GM23338 (cell line): ENCODE measurements at regions not wholly inside any gene's neighbourhood (a gene's known extent, or its start where the extent isn't known, plus 50 kb on each side); places are given as distances from the start of the nearest gene placed in this dataset.

Experiments used
- ATAC-seq: fragments of 200-7000 bp; cut with Tn5 transposase; 3 replicates; pipeline ENCODE4 v1.9.1; 2020
- DNase-seq: peaks from one replicate; pipeline ENCODE4 v3.0.0-alpha.2; 2015; ENCODE audit warnings: low spot score
- H2AFZ ChIP-seq: fragments of 200-600 bp; sonication (generic); 2 replicates; pipeline ENCODE4 v1.8.0; 2016; ENCODE audit warnings: antibody characterized with exemption, mild to moderate bottlenecking, moderate library complexity
- H3F3A ChIP-seq: fragments of 200-600 bp; sonication (generic); replicated peaks from 2 replicates; pipeline ENCODE4 v1.8.0; 2017; ENCODE audit warnings: antibody characterized with exemption, mixed run types, low read depth
- H3K27ac ChIP-seq: fragments of 200-600 bp; sonication (generic); 2 replicates; pipeline ENCODE4 v1.6.1; 2016; ENCODE audit warnings: low read depth
- H3K27me3 ChIP-seq: fragments of 200-600 bp; sonication (generic); 2 replicates; pipeline ENCODE4 v1.8.0; 2016; ENCODE audit warnings: mild to moderate bottlenecking, mixed run types, moderate library complexity; ENCODE audit not compliant: insufficient read depth
- H3K36me3 ChIP-seq: fragments of 200-600 bp; sonication (generic); 2 replicates; pipeline ENCODE4 v1.8.0; 2016; ENCODE audit warnings: mild to moderate bottlenecking; ENCODE audit not compliant: insufficient read depth
- H3K4me1 ChIP-seq: fragments of 200-600 bp; sonication (generic); 2 replicates; pipeline ENCODE4 v1.8.0; 2016; ENCODE audit warnings: mild to moderate bottlenecking, moderate library complexity; ENCODE audit not compliant: insufficient read depth
- H3K4me2 ChIP-seq: fragments of 200-600 bp; sonication (generic); 2 replicates; pipeline ENCODE4 v1.7.1; 2017; ENCODE audit warnings: mixed run types
- H3K4me3 ChIP-seq: fragments of 200-600 bp; sonication (generic); 2 replicates; pipeline ENCODE4 v1.6.1; 2016; ENCODE audit warnings: mixed run types
- H3K79me2 ChIP-seq: fragments of 200-600 bp; sonication (generic); replicated peaks from 2 replicates; pipeline ENCODE4 v1.8.0; 2017; ENCODE audit warnings: mild to moderate bottlenecking; ENCODE audit not compliant: insufficient read depth
- H3K9me2 ChIP-seq: fragments of 200-600 bp; sonication (generic); 2 replicates; pipeline ENCODE4 v1.8.0; 2017; ENCODE audit not compliant: insufficient read depth
- H4K20me1 ChIP-seq: fragments of 200-600 bp; sonication (generic); replicated peaks from 2 replicates; pipeline ENCODE4 v1.8.0; 2017; ENCODE audit warnings: mild to moderate bottlenecking; ENCODE audit not compliant: insufficient read depth
- H3K27ac Mint-ChIP-seq: 2 replicates; pipeline ENCODE4 v1.8.0; 2020; ENCODE audit warnings: inconsistent platforms, mild to moderate bottlenecking, moderate library complexity, mixed read lengths
- H3K27me3 Mint-ChIP-seq: 3 replicates; pipeline ENCODE4 v1.8.0; 2022; ENCODE audit warnings: low read depth, mild to moderate bottlenecking, moderate library complexity, mixed read lengths, inconsistent platforms; ENCODE audit not compliant: insufficient read depth, poor library complexity
- H3K36me3 Mint-ChIP-seq: 3 replicates; pipeline ENCODE4 v1.8.0; 2021; ENCODE audit warnings: low read depth, mild to moderate bottlenecking, inconsistent platforms, moderate library complexity, mixed read lengths
- H3K4me1 Mint-ChIP-seq: 3 replicates; pipeline ENCODE4 v1.8.0; 2020; ENCODE audit warnings: mild to moderate bottlenecking, inconsistent platforms, mixed read lengths
- H3K4me3 Mint-ChIP-seq: 3 replicates; pipeline ENCODE4 v1.8.0; 2021; ENCODE audit warnings: moderate library complexity, mild to moderate bottlenecking, inconsistent platforms, mixed read lengths
- H3K9me3 Mint-ChIP-seq: 3 replicates; pipeline ENCODE4 v1.8.0; 2020; ENCODE audit warnings: moderate library complexity, mild to moderate bottlenecking, inconsistent platforms, mixed read lengths
- CREB1 ChIP-seq: fragments of 250-450 bp; sonication (Bioruptor Pico); IDR thresholded peaks from 2 replicates; pipeline ENCODE4 v1.5.0; 2020; ENCODE audit warnings: low read depth, mild to moderate bottlenecking, moderate library complexity
- EZH2 ChIP-seq: fragments of 200-600 bp; sonication (generic); IDR thresholded peaks from one replicate; pipeline ENCODE4 v1.8.0; 2017; ENCODE audit warnings: antibody characterized with exemption, mild to moderate bottlenecking, low read depth; ENCODE audit not compliant: unreplicated experiment
- JUNB ChIP-seq: IDR thresholded peaks from one replicate; pipeline ENCODE4 v1.6.1; 2016; ENCODE audit warnings: antibody characterized with exemption; ENCODE audit not compliant: unreplicated experiment
- NANOG ChIP-seq: IDR thresholded peaks from 2 replicates; pipeline ENCODE4 v1.6.1; 2016; ENCODE audit warnings: antibody characterized with exemption, borderline replicate concordance
- POLR2AphosphoS5 ChIP-seq: IDR thresholded peaks from 2 replicates; pipeline ENCODE4 v1.6.1; 2016; ENCODE audit warnings: antibody characterized with exemption, low read depth
- STAT1 ChIP-seq: IDR thresholded peaks from one replicate; pipeline ENCODE4 v1.6.1; 2016; ENCODE audit warnings: antibody characterized with exemption; ENCODE audit not compliant: unreplicated experiment
- ZNF114 ChIP-seq: fragments of 250-450 bp; sonication (Bioruptor Pico); IDR thresholded peaks from 2 replicates; pipeline ENCODE4 v1.5.0; 2020; ENCODE audit warnings: mild to moderate bottlenecking, moderate library complexity
- ZNF331 ChIP-seq: fragments of 250-450 bp; sonication (Bioruptor Pico); IDR thresholded peaks from 2 replicates; pipeline ENCODE4 v1.5.0; 2020; ENCODE audit warnings: low read depth, mild to moderate bottlenecking, moderate library complexity
- TF ChIP-seq, protein P1 (sequence below), 2 experiments: fragments of 200-600 bp in 1 of 2; sonication (generic) in 1 of 2; conservative IDR thresholded peaks; 2 replicates each; pipeline versions ENCODE4 v1.5.1 to v1.6.1; 2016 to 2017; ENCODE audit warnings: antibody characterized with exemption in 2 of 2, low read depth in 2 of 2, mild to moderate bottlenecking in 2 of 2, moderate library complexity in 1 of 2
- TF ChIP-seq, protein P2 (sequence below): IDR thresholded peaks from one replicate; pipeline ENCODE4 v1.6.1; 2018; ENCODE audit warnings: antibody characterized with exemption; ENCODE audit not compliant: unreplicated experiment
- TF ChIP-seq, protein P3 (sequence below): fragments of 250-450 bp; sonication (Bioruptor Pico); IDR thresholded peaks from 2 replicates; pipeline ENCODE4 v1.5.0; 2020; ENCODE audit warnings: mild to moderate bottlenecking, moderate library complexity
- TF ChIP-seq, protein P4 (sequence below): IDR thresholded peaks from 2 replicates; pipeline ENCODE4 v1.6.1; 2016; ENCODE audit warnings: antibody characterized with exemption

GRCh38 chr20:62581308-62581707, 61.0 kb upstream of the SLCO4A1 start:
- TF ChIP-seq NANOG = no peak
- no peak for TF ChIP-seq JUNB
- TF ChIP-seq, protein P1, sequence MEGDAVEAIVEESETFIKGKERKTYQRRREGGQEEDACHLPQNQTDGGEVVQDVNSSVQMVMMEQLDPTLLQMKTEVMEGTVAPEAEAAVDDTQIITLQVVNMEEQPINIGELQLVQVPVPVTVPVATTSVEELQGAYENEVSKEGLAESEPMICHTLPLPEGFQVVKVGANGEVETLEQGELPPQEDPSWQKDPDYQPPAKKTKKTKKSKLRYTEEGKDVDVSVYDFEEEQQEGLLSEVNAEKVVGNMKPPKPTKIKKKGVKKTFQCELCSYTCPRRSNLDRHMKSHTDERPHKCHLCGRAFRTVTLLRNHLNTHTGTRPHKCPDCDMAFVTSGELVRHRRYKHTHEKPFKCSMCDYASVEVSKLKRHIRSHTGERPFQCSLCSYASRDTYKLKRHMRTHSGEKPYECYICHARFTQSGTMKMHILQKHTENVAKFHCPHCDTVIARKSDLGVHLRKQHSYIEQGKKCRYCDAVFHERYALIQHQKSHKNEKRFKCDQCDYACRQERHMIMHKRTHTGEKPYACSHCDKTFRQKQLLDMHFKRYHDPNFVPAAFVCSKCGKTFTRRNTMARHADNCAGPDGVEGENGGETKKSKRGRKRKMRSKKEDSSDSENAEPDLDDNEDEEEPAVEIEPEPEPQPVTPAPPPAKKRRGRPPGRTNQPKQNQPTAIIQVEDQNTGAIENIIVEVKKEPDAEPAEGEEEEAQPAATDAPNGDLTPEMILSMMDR (conservative IDR thresholded peaks at IDR 0.05; ENCODE audit: low read depth in 2 of 2) = no peak
- no peak for TF ChIP-seq ZNF331 (CRISPR knock-in tag)
- TF ChIP-seq, protein P2, sequence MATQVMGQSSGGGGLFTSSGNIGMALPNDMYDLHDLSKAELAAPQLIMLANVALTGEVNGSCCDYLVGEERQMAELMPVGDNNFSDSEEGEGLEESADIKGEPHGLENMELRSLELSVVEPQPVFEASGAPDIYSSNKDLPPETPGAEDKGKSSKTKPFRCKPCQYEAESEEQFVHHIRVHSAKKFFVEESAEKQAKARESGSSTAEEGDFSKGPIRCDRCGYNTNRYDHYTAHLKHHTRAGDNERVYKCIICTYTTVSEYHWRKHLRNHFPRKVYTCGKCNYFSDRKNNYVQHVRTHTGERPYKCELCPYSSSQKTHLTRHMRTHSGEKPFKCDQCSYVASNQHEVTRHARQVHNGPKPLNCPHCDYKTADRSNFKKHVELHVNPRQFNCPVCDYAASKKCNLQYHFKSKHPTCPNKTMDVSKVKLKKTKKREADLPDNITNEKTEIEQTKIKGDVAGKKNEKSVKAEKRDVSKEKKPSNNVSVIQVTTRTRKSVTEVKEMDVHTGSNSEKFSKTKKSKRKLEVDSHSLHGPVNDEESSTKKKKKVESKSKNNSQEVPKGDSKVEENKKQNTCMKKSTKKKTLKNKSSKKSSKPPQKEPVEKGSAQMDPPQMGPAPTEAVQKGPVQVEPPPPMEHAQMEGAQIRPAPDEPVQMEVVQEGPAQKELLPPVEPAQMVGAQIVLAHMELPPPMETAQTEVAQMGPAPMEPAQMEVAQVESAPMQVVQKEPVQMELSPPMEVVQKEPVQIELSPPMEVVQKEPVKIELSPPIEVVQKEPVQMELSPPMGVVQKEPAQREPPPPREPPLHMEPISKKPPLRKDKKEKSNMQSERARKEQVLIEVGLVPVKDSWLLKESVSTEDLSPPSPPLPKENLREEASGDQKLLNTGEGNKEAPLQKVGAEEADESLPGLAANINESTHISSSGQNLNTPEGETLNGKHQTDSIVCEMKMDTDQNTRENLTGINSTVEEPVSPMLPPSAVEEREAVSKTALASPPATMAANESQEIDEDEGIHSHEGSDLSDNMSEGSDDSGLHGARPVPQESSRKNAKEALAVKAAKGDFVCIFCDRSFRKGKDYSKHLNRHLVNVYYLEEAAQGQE = no peak
- TF ChIP-seq EZH2 = no peak
- TF ChIP-seq CREB1 (CRISPR knock-in tag) = no peak
- no peak for TF ChIP-seq POLR2AphosphoS5
- no peak for TF ChIP-seq ZNF114
- TF ChIP-seq, protein P3, sequence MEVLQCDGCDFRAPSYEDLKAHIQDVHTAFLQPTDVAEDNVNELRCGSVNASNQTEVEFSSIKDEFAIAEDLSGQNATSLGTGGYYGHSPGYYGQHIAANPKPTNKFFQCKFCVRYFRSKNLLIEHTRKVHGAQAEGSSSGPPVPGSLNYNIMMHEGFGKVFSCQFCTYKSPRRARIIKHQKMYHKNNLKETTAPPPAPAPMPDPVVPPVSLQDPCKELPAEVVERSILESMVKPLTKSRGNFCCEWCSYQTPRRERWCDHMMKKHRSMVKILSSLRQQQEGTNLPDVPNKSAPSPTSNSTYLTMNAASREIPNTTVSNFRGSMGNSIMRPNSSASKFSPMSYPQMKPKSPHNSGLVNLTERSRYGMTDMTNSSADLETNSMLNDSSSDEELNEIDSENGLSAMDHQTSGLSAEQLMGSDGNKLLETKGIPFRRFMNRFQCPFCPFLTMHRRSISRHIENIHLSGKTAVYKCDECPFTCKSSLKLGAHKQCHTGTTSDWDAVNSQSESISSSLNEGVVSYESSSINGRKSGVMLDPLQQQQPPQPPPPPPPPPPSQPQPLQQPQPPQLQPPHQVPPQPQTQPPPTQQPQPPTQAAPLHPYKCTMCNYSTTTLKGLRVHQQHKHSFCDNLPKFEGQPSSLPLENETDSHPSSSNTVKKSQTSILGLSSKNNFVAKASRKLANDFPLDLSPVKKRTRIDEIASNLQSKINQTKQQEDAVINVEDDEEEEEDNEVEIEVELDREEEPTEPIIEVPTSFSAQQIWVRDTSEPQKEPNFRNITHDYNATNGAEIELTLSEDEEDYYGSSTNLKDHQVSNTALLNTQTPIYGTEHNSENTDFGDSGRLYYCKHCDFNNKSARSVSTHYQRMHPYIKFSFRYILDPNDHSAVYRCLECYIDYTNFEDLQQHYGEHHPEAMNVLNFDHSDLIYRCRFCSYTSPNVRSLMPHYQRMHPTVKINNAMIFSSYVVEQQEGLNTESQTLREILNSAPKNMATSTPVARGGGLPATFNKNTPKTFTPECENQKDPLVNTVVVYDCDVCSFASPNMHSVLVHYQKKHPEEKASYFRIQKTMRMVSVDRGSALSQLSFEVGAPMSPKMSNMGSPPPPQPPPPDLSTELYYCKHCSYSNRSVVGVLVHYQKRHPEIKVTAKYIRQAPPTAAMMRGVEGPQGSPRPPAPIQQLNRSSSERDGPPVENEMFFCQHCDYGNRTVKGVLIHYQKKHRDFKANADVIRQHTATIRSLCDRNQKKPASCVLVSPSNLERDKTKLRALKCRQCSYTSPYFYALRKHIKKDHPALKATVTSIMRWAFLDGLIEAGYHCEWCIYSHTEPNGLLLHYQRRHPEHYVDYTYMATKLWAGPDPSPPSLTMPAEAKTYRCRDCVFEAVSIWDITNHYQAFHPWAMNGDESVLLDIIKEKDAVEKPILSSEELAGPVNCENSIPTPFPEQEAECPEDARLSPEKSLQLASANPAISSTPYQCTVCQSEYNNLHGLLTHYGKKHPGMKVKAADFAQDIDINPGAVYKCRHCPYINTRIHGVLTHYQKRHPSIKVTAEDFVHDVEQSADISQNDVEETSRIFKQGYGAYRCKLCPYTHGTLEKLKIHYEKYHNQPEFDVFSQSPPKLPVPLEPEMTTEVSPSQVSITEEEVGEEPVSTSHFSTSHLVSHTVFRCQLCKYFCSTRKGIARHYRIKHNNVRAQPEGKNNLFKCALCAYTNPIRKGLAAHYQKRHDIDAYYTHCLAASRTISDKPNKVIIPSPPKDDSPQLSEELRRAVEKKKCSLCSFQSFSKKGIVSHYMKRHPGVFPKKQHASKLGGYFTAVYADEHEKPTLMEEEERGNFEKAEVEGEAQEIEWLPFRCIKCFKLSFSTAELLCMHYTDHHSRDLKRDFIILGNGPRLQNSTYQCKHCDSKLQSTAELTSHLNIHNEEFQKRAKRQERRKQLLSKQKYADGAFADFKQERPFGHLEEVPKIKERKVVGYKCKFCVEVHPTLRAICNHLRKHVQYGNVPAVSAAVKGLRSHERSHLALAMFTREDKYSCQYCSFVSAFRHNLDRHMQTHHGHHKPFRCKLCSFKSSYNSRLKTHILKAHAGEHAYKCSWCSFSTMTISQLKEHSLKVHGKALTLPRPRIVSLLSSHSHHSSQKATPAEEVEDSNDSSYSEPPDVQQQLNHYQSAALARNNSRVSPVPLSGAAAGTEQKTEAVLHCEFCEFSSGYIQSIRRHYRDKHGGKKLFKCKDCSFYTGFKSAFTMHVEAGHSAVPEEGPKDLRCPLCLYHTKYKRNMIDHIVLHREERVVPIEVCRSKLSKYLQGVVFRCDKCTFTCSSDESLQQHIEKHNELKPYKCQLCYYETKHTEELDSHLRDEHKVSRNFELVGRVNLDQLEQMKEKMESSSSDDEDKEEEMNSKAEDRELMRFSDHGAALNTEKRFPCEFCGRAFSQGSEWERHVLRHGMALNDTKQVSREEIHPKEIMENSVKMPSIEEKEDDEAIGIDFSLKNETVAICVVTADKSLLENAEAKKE (CRISPR knock-in tag) = no peak
- no peak for TF ChIP-seq STAT1
- TF ChIP-seq, protein P4, sequence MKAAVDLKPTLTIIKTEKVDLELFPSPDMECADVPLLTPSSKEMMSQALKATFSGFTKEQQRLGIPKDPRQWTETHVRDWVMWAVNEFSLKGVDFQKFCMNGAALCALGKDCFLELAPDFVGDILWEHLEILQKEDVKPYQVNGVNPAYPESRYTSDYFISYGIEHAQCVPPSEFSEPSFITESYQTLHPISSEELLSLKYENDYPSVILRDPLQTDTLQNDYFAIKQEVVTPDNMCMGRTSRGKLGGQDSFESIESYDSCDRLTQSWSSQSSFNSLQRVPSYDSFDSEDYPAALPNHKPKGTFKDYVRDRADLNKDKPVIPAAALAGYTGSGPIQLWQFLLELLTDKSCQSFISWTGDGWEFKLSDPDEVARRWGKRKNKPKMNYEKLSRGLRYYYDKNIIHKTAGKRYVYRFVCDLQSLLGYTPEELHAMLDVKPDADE = no peak
- Histone ChIP-seq H3K4me2 (no peak overlapping the region), H3K27ac (no peak overlapping the region), H3F3A (no peaks in the 10 kb centered on the region), H3K36me3 (no peaks in the 10 kb centered on the region), H3K4me3 (no peak overlapping the region), H3K79me2 (no peaks in the 10 kb centered on the region), H3K4me1 (peaks cover 9% of the 10 kb centered on the region; the same call in 1 of the 2 replicates), H3K9me2 (no peaks in the 10 kb centered on the region), H2AFZ (no peak overlapping the region), H4K20me1 (no peaks in the 10 kb centered on the region), H3K27me3 (no peaks in the 10 kb centered on the region)
- ATAC-seq = no peak
- H3K36me3 Mint-ChIP-seq = no peaks in the 10 kb centered on the region; the same call in 2 of the 3 replicates
- peaks cover 21% of the 10 kb centered on the region for H3K27me3 Mint-ChIP-seq
- H3K9me3 Mint-ChIP-seq = no peaks in the 10 kb centered on the region; the same call in 2 of the 3 replicates
- peaks cover 30% of the 10 kb centered on the region for H3K4me1 Mint-ChIP-seq
- H3K27ac Mint-ChIP-seq = no peak overlapping the region
- DNase-seq = no peak
- H3K4me3 Mint-ChIP-seq = no peak overlapping the region
